HFFc6 (cell line): ENCODE measurements at regions not wholly inside any gene's neighbourhood (a gene's known extent, or its start where the extent isn't known, plus 50 kb on each side); places are given as distances from the start of the nearest gene placed in this dataset.

Source experiments
- DNase-seq: peaks from one replicate; pipeline ENCODE4 v3.0.0-alpha.2; 2018
- H3K27ac Mint-ChIP-seq: 2 replicates; pipeline ENCODE4 v1.8.0; 2020; ENCODE audit warnings: mild to moderate bottlenecking, mixed read lengths
- H3K27me3 Mint-ChIP-seq: 2 replicates; pipeline ENCODE4 v1.8.0; 2021; ENCODE audit warnings: mild to moderate bottlenecking, moderate library complexity, mixed read lengths; ENCODE audit not compliant: insufficient read depth
- H3K36me3 Mint-ChIP-seq: 2 replicates; pipeline ENCODE4 v1.8.0; 2021; ENCODE audit warnings: low read depth, mixed read lengths
- H3K4me1 Mint-ChIP-seq: 2 replicates; pipeline ENCODE4 v1.8.0; 2020; ENCODE audit warnings: low read depth, mixed read lengths
- H3K4me3 Mint-ChIP-seq: 2 replicates; pipeline ENCODE4 v1.8.0; 2020; ENCODE audit warnings: mild to moderate bottlenecking, moderate library complexity, mixed read lengths
- H3K9me3 Mint-ChIP-seq: 2 replicates; pipeline ENCODE4 v1.8.0; 2020; ENCODE audit warnings: mild to moderate bottlenecking, mixed read lengths
- CTCF ChIP-seq: fragments of 200-600 bp; sonication (generic); IDR thresholded peaks from 2 replicates; pipeline ENCODE4 v1.5.0; 2021; ENCODE audit warnings: antibody characterized with exemption, mild to moderate bottlenecking

- Mint-ChIP-seq H3K27me3 (peaks cover 2% of the 10 kb centered on the region), H3K9me3 (no peaks in the 10 kb centered on the region), H3K36me3 (no peaks in the 10 kb centered on the region), H3K27ac (peak overlapping the region; percentile 40), H3K4me1 (peaks cover 58% of the 10 kb centered on the region), H3K4me3 (no peak overlapping the region)
- TF ChIP-seq CTCF = no peak
- peak; percentile 75 for DNase-seq
Observed at GRCh38 chr2:215796140-215796855, 217.1 kb downstream of the MREG start.

GRCh38 chr2:215794829-215795546 lies 218.4 kb downstream of the MREG start:
- peaks cover 67% of the 10 kb centered on the region for H3K4me1 Mint-ChIP-seq
- no peaks in the 10 kb centered on the region for H3K36me3 Mint-ChIP-seq
- TF ChIP-seq CTCF = 0 out of 2 replicates have a peak, but pooled peaks have one; percentile 8
- H3K27me3 Mint-ChIP-seq = peaks cover 2% of the 10 kb centered on the region
- no peaks in the 10 kb centered on the region for H3K9me3 Mint-ChIP-seq
- H3K4me3 Mint-ChIP-seq = no peak overlapping the region
- DNase-seq = no peak
- H3K27ac Mint-ChIP-seq = no peak overlapping the region

GRCh38 chr2:215793747-215794595 lies 219.4 kb downstream of the MREG start:
- Mint-ChIP-seq H3K27ac (peak overlapping the region; percentile 79), H3K9me3 (no peaks in the 10 kb centered on the region), H3K36me3 (no peaks in the 10 kb centered on the region), H3K4me1 (peaks cover 59% of the 10 kb centered on the region), H3K4me3 (peak overlapping the region; percentile 16; the same call in 1 of the 2 replicates), H3K27me3 (peaks cover 2% of the 10 kb centered on the region)
- TF ChIP-seq CTCF = no peak
- DNase-seq = peak; percentile 82

- Mint-ChIP-seq H3K4me1 (peaks cover 53% of the 10 kb centered on the region), H3K27ac (no peak overlapping the region)
Observed at GRCh38 chr2:215791481-215791937, 221.8 kb downstream of the MREG start.

More at GRCh38 chr2:215791481-215791937, 221.8 kb downstream of the MREG start:
- TF ChIP-seq CTCF = no peak
- Mint-ChIP-seq H3K36me3 (no peaks in the 10 kb centered on the region), H3K27me3 (no peaks in the 10 kb centered on the region; the same call in 1 of the 2 replicates), H3K9me3 (no peaks in the 10 kb centered on the region), H3K4me3 (no peak overlapping the region)
- no peak for DNase-seq
